ENCODE measurements at regions not wholly inside any gene's neighbourhood (a gene's known extent, or its start where the extent isn't known, plus 50 kb on each side); places are given as distances from the start of the nearest gene placed in this dataset.

DNA sequence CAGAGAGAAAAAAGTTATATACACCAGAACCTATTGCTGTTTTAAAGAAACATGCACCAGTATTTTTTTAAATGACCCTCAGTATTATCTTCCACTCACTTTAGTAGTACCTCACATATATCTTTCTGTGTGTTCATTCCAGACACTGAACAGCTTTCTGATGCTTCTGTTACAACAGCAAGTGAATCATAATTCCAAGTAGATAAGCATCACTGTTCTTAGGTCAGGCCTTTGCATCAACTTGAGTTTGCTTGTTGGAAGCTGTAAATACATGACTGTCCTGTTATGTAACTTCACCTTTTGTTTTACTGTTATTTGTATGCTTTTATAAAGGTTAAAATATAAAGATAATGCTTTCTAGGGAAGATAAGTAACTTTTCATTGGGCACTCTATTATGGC lies 184.4 kb downstream of the ISL1 start:
- H3K27ac ChIP-seq (ENCODE audit: low read depth in 1 of 2, low read length in 1 of 2), result no peak overlapping the region
- H3K9ac ChIP-seq (ENCODE audit: insufficient read depth in 1 of 2, low read length in 2 of 2), result no peak overlapping the region
- TF ChIP-seq CTCF (IDR thresholded peaks at IDR 0.05; ENCODE audit: control extremely low read depth, extremely low read depth), result no peak
- no peaks in the 10 kb centered on the region for H3K27me3 ChIP-seq (ENCODE audit: control insufficient read depth in 3 of 3, insufficient read depth in 3 of 3, low read length in 2 of 3)
- H3K36me3 ChIP-seq (ENCODE audit: control insufficient read depth in 4 of 4, insufficient read depth in 4 of 4, low read length in 4 of 4), result no peaks in the 10 kb centered on the region
- ATAC-seq (ENCODE audit: insufficient read depth, low FRiP score) (no peak), DNase-seq (no peak)
- no peak overlapping the region for H3K4me3 ChIP-seq
- H3K4me1 ChIP-seq (ENCODE audit: control insufficient read depth in 5 of 5, insufficient read depth in 5 of 5, low read length in 5 of 5), result no peaks in the 10 kb centered on the region
- no peaks in the 10 kb centered on the region for H3K9me3 ChIP-seq (ENCODE audit: control insufficient read depth in 4 of 4, insufficient read depth in 3 of 4, low read length in 3 of 4)

DNA sequence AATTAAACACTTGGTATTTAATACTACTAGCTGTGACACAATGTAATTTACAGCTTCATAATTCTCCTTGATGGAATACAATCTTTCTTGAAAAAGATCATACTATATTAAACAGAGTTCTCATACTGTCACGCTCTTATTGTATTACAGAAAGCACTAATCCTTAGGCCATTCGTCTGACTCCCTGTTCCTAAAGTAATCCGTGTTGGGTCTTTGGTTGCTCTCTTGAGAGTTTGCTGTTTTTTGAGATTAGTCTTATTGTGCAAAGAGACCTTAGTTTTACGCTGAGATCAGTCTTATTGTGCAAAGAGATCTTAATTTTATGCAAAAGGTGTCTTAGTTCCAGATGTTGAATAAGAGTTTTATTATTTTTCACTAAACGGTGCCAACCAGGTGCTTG lies 190.6 kb downstream of the ISL1 start:
- H3K4me3 ChIP-seq, result no peak overlapping the region
- DNase-seq, result no peak
- H3K36me3 ChIP-seq (ENCODE audit: control insufficient read depth in 4 of 4, insufficient read depth in 4 of 4, low read length in 4 of 4), result no peaks in the 10 kb centered on the region
- WGBS, 2 donors, result 54 to 56% methylated on average over 5 of the region's 5 CpGs
- no peak overlapping the region for H3K27ac ChIP-seq (ENCODE audit: low read depth in 1 of 2, low read length in 1 of 2)
- ATAC-seq (ENCODE audit: insufficient read depth, low FRiP score), result no peak
- H3K9ac ChIP-seq (ENCODE audit: insufficient read depth in 1 of 2, low read length in 2 of 2), result no peak overlapping the region
- no peaks in the 10 kb centered on the region for H3K27me3 ChIP-seq (ENCODE audit: control insufficient read depth in 3 of 3, insufficient read depth in 3 of 3, low read length in 2 of 3)
- H3K4me1 ChIP-seq (ENCODE audit: control insufficient read depth in 5 of 5, insufficient read depth in 5 of 5, low read length in 5 of 5), result no peaks in the 10 kb centered on the region
- no peaks in the 10 kb centered on the region for H3K9me3 ChIP-seq (ENCODE audit: control insufficient read depth in 4 of 4, insufficient read depth in 3 of 4, low read length in 3 of 4)
- TF ChIP-seq CTCF (IDR thresholded peaks at IDR 0.05; ENCODE audit: control extremely low read depth, extremely low read depth), result no peak

- no peak overlapping the region for H3K4me3 ChIP-seq
- no peak overlapping the region for H3K9ac ChIP-seq (ENCODE audit: insufficient read depth in 1 of 2, low read length in 2 of 2)
- no peaks in the 10 kb centered on the region for H3K9me3 ChIP-seq (ENCODE audit: control insufficient read depth in 4 of 4, insufficient read depth in 3 of 4, low read length in 3 of 4)
- no peaks in the 10 kb centered on the region for H3K27me3 ChIP-seq (ENCODE audit: control insufficient read depth in 3 of 3, insufficient read depth in 3 of 3, low read length in 2 of 3)
- H3K36me3 ChIP-seq (ENCODE audit: control insufficient read depth in 4 of 4, insufficient read depth in 4 of 4, low read length in 4 of 4), result no peaks in the 10 kb centered on the region
- DNase-seq (no peak), ATAC-seq (ENCODE audit: insufficient read depth, low FRiP score) (no peak)
- TF ChIP-seq CTCF (IDR thresholded peaks at IDR 0.05; ENCODE audit: control extremely low read depth, extremely low read depth), result no peak
- H3K27ac ChIP-seq (ENCODE audit: low read depth in 1 of 2, low read length in 1 of 2), result no peak overlapping the region
- 76 to 82% methylated on average over 3 of the region's 3 CpGs for WGBS, 2 donors
- H3K4me1 ChIP-seq (ENCODE audit: control insufficient read depth in 5 of 5, insufficient read depth in 5 of 5, low read length in 5 of 5), result no peaks in the 10 kb centered on the region
Measured at GRCh38 chr5:51582871-51583394, 199.7 kb downstream of the ISL1 start.

- WGBS, 2 donors, result 48 to 61% methylated on average over 2 of the region's 2 CpGs
- no peaks in the 10 kb centered on the region for H3K36me3 ChIP-seq (ENCODE audit: control insufficient read depth in 4 of 4, insufficient read depth in 4 of 4, low read length in 4 of 4)
- peak in 1 of 3 donors; percentile 9 for DNase-seq
- H3K9ac ChIP-seq (ENCODE audit: insufficient read depth in 1 of 2, low read length in 2 of 2), result no peak overlapping the region
- no peak for ATAC-seq (ENCODE audit: insufficient read depth, low FRiP score)
- H3K27me3 ChIP-seq (ENCODE audit: control insufficient read depth in 3 of 3, insufficient read depth in 3 of 3, low read length in 2 of 3), result no peaks in the 10 kb centered on the region
- H3K4me1 ChIP-seq (ENCODE audit: control insufficient read depth in 5 of 5, insufficient read depth in 5 of 5, low read length in 5 of 5), result no peaks in the 10 kb centered on the region
- TF ChIP-seq CTCF (IDR thresholded peaks at IDR 0.05; ENCODE audit: control extremely low read depth, extremely low read depth), result no peak
- H3K27ac ChIP-seq (ENCODE audit: low read depth in 1 of 2, low read length in 1 of 2), result no peak overlapping the region
- no peak overlapping the region for H3K4me3 ChIP-seq
- no peaks in the 10 kb centered on the region for H3K9me3 ChIP-seq (ENCODE audit: control insufficient read depth in 4 of 4, insufficient read depth in 3 of 4, low read length in 3 of 4)
Measured at GRCh38 chr5:51598026-51598425, 214.8 kb downstream of the ISL1 start.

All from lung (tissue), 11 donors.